ENCODE measurements at regions not wholly inside any gene's neighbourhood (a gene's known extent, or its start where the extent isn't known, plus 50 kb on each side); places are given as distances from the start of the nearest gene placed in this dataset.

DNA sequence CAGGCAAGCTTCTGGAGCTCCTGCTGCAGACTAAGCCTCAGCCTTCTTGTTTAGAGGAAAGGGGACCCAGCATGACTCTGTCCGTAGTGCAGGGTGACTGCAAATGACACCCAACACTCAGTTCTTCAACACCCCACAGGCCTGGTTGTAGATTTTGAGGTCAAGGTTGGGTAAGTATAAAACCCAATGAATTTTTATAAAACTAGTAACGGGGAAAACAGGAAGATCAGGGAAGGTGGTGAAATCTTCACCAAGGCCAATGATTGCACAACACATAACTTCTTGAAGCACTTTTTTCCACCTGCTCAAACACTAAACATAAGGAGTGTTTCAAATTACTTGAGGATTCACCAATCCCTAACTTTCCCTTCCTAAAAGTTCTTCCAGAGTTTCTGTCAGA is 89.4 kb upstream of the JAK1 start:
- Histone ChIP-seq H3K4me1 (ENCODE audit: insufficient read depth, low read length) (no peaks in the 10 kb centered on the region), H3K4me3 (ENCODE audit: low read depth in 1 of 2, low read length in 2 of 2) (no peak overlapping the region), H3K36me3 (ENCODE audit: insufficient read depth, low read length) (peaks cover 39% of the 10 kb centered on the region), H3K9ac (ENCODE audit: low read depth, low read length) (no peak overlapping the region), H2AFZ (ENCODE audit: low read depth, low read length) (no peak overlapping the region), H3K27me3 (ENCODE audit: insufficient read depth, low read length, poor library complexity) (no peaks in the 10 kb centered on the region), H3K4me2 (ENCODE audit: insufficient read depth, low read length) (no peak overlapping the region), H3K27ac (ENCODE audit: low read length) (no peak overlapping the region), H3K9me3 (ENCODE audit: insufficient read depth, low read length, severe bottlenecking) (no peaks in the 10 kb centered on the region), H3K79me2 (ENCODE audit: insufficient read depth, low read length) (peaks cover 13% of the 10 kb centered on the region), H4K20me1 (ENCODE audit: insufficient read depth, low read length) (peaks cover 6% of the 10 kb centered on the region; the same call in 1 of the 2 replicates)
- DNase-seq (no peak), ATAC-seq (ENCODE audit: insufficient read depth, low read depth) (no peak)
- TF ChIP-seq, protein P1, sequence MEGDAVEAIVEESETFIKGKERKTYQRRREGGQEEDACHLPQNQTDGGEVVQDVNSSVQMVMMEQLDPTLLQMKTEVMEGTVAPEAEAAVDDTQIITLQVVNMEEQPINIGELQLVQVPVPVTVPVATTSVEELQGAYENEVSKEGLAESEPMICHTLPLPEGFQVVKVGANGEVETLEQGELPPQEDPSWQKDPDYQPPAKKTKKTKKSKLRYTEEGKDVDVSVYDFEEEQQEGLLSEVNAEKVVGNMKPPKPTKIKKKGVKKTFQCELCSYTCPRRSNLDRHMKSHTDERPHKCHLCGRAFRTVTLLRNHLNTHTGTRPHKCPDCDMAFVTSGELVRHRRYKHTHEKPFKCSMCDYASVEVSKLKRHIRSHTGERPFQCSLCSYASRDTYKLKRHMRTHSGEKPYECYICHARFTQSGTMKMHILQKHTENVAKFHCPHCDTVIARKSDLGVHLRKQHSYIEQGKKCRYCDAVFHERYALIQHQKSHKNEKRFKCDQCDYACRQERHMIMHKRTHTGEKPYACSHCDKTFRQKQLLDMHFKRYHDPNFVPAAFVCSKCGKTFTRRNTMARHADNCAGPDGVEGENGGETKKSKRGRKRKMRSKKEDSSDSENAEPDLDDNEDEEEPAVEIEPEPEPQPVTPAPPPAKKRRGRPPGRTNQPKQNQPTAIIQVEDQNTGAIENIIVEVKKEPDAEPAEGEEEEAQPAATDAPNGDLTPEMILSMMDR (IDR thresholded peaks at IDR 0.05; ENCODE audit: borderline replicate concordance, extremely low read depth, low read length, poor library complexity, severe bottlenecking) = no peak
- TF ChIP-seq EZH2 (IDR thresholded peaks at IDR 0.05; ENCODE audit: borderline replicate concordance, low read depth, low read length, severe bottlenecking) = no peak

DNA sequence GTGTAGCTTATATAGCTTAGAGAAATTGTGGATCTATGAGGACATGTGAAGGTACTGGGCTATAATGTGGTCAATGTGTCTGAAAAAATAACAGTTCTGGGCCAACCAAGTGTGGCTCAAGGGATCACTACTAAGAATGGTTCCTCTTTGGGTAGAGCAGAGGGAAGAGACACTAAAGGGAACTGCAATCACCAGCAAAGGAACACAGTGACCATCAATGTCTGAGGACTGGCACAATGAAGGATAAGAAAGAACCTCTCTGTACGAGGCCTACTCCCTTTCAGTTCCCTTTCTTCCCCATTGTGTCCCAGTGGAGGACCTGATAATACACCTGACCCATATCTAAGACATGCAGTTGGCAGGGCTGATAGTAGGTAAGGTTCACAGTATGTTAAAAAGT is 89.9 kb upstream of the JAK1 start:
- Histone ChIP-seq H3K4me2 (ENCODE audit: insufficient read depth, low read length) (no peak overlapping the region), H3K27me3 (ENCODE audit: insufficient read depth, low read length, poor library complexity) (no peaks in the 10 kb centered on the region)
- no peak for DNase-seq

DNA sequence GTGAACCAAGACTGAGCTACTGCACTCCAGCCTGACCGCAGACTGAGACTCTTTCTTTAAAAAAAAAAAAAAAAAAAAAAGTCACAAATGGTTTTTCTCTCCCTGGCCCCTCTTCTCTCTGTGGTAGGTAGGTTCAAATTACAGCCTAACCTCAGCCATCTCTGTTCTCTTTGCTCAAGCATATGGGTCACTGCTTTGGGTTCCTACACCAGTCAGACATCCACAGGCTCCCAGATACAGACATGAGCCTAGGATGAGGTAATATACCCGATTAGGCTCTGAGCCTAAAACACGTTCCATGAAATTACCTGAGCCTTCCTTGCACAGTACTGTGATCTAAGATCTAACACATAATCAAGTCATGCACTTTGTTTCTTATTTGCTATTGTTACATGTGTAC is 90.5 kb upstream of the JAK1 start:
- peaks cover 9% of the 10 kb centered on the region; the same call in 1 of the 2 replicates for H4K20me1 ChIP-seq (ENCODE audit: insufficient read depth, low read length)
- no peak overlapping the region for H3K27ac ChIP-seq (ENCODE audit: low read length)
- no peak overlapping the region for H3K4me2 ChIP-seq (ENCODE audit: insufficient read depth, low read length)
- H3K9ac ChIP-seq (ENCODE audit: low read depth, low read length) = no peak overlapping the region
- TF ChIP-seq EZH2 (IDR thresholded peaks at IDR 0.05; ENCODE audit: borderline replicate concordance, low read depth, low read length, severe bottlenecking) = no peak
- TF ChIP-seq, protein P1 (IDR thresholded peaks at IDR 0.05; ENCODE audit: borderline replicate concordance, extremely low read depth, low read length, poor library complexity, severe bottlenecking) = no peak
- DNase-seq (no peak), ATAC-seq (ENCODE audit: insufficient read depth, low read depth) (no peak)
- peaks cover 17% of the 10 kb centered on the region for H3K79me2 ChIP-seq (ENCODE audit: insufficient read depth, low read length)
- peaks cover 39% of the 10 kb centered on the region for H3K36me3 ChIP-seq (ENCODE audit: insufficient read depth, low read length)
- no peaks in the 10 kb centered on the region for H3K27me3 ChIP-seq (ENCODE audit: insufficient read depth, low read length, poor library complexity)
- no peaks in the 10 kb centered on the region for H3K4me1 ChIP-seq (ENCODE audit: insufficient read depth, low read length)
- H3K4me3 ChIP-seq (ENCODE audit: low read depth in 1 of 2, low read length in 2 of 2) = no peak overlapping the region
- no peaks in the 10 kb centered on the region for H3K9me3 ChIP-seq (ENCODE audit: insufficient read depth, low read length, severe bottlenecking)
- H2AFZ ChIP-seq (ENCODE audit: low read depth, low read length) = no peak overlapping the region

More for the DNA sequence above, 89.9 kb upstream of the JAK1 start:
- no peaks in the 10 kb centered on the region for H3K9me3 ChIP-seq (ENCODE audit: insufficient read depth, low read length, severe bottlenecking)
- H3K79me2 ChIP-seq (ENCODE audit: insufficient read depth, low read length) = peaks cover 13% of the 10 kb centered on the region
- peaks cover 9% of the 10 kb centered on the region; the same call in 1 of the 2 replicates for H4K20me1 ChIP-seq (ENCODE audit: insufficient read depth, low read length)
- no peak for TF ChIP-seq EZH2 (IDR thresholded peaks at IDR 0.05; ENCODE audit: borderline replicate concordance, low read depth, low read length, severe bottlenecking)
- TF ChIP-seq, protein P1 (IDR thresholded peaks at IDR 0.05; ENCODE audit: borderline replicate concordance, extremely low read depth, low read length, poor library complexity, severe bottlenecking) = no peak
- H2AFZ ChIP-seq (ENCODE audit: low read depth, low read length) = no peak overlapping the region
- H3K9ac ChIP-seq (ENCODE audit: low read depth, low read length) = no peak overlapping the region
- no peaks in the 10 kb centered on the region for H3K4me1 ChIP-seq (ENCODE audit: insufficient read depth, low read length)
- H3K4me3 ChIP-seq (ENCODE audit: low read depth in 1 of 2, low read length in 2 of 2) = no peak overlapping the region
- ATAC-seq (ENCODE audit: insufficient read depth, low read depth) = no peak
- H3K36me3 ChIP-seq (ENCODE audit: insufficient read depth, low read length) = peaks cover 39% of the 10 kb centered on the region
- no peak overlapping the region for H3K27ac ChIP-seq (ENCODE audit: low read length)
